Stromal cell of bone marrow (primary cell): ENCODE measurements at regions not wholly inside any gene's neighbourhood (a gene's known extent, or its start where the extent isn't known, plus 50 kb on each side); places are given as distances from the start of the nearest gene placed in this dataset.
A peak's percentile ranks its signal among the peaks of the same experiment; 100 is the strongest.

Experiments used
- DNase-seq: peaks from one replicate; pipeline ENCODE4 v3.0.0-alpha.2; 2012; ENCODE audit warnings: low read depth

DNA sequence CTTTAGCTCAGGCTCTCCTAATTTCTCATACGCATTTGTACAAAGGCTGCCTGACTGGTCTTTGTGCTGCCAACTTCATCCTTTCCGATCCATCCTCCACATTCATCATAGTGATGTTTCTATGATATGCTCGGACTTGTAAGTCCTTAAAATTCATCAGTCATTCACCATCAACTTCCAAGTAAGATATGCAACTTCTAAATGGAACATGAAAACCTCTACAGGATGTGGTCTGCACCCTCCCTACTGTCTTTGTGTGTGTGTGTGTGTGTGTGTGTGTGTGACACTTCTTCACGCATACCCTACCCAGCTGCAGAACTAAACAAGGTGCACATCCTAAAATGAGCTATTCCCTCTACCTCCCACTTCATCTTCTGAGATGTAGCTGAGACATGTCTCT is 397.9 kb upstream of the NR5A2 start:
- no peak for DNase-seq

DNA sequence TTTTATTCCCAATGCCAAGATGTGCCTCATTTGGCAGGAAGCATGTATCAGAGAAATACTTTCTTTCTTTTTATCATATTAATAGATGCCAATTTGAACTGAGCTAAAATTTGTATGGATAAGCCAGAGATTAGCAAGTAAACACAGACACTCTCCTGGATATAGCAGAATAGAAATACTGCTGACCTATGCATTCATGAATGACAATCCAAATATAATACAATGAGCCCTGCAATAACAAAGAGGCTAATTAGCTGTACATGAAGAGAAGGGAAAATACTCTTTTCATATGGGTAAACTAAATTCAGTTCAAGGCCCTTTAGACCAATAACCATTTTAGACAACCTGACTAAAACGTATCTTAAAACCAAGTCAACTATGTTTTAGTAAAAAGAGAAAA is 388.1 kb upstream of the NR5A2 start:
- no peak for DNase-seq

DNA sequence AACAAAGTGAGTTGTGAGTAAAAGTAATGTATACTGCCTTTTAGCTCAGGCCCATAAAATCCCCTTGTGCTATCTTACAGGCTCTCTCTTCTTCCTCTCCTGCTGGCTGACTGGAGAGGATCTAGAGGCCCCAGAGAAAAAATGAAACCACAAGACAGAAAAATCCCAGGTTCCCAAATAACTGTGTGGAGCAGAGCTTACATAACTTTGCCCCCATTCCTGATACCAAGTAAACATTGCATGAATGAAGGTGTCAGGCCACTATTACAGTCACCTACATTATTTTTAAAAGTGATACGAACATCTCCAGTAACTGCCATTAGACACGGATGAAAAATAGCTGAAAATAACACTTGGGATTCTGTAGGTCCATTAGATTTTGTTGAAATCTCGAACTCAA is 386.0 kb upstream of the NR5A2 start:
- DNase-seq = no peak

DNA sequence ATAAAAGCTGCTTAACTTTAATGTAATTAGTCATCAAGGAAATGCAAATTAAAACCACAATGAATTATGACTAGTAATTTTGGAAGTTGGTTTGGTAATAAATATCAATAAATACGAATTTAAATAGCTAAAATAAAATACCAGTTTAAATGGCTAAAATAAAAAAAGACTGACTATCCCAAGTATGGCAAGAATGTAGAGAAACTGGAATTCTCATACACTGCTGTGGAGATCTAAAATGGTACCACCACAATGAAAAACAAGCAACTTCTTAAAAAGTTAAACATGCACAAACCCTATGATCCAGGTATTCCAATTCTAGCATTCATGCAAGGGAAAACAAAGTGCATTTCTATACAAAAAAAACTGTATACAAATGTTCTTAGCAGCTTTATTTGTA is 382.6 kb upstream of the NR5A2 start:
- no peak for DNase-seq

DNA sequence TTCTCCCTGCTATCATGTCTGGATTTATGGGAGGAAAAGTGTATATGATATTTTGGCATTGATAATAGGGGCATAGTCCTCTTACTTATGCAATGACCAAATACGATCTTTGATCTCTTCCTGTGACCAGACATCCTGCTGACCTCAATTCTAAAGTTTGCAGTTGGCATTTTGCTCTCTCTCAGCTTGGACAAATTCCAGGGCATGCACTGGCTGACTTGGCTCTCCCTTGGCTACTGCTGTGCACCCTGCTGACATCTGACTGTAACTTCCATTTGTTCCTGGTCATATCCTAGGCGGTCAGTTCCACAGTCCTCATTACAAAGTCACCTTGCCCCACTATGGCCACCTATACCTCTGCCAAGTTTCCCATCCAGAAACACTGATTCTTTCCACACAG is 380.7 kb upstream of the NR5A2 start:
- no peak for DNase-seq

DNA sequence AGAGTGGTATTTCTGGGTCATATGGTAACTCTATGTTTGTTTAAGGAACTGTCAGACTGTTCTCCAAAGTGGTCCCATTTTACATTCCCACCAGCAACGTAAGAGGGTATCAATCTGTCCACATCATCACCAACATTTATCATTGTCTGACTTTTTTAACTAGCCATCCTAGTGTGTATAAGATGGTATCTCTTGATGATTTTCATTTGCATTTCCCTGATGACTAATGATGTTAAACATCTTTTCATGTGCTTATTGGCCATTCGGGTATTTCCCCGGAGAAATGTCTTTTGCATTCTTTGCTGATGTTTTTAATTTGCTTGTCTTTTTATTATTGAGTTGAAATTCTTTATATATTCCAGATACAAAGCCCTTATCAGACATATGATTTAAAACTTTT is 370.1 kb upstream of the NR5A2 start:
- no peak for DNase-seq

DNA sequence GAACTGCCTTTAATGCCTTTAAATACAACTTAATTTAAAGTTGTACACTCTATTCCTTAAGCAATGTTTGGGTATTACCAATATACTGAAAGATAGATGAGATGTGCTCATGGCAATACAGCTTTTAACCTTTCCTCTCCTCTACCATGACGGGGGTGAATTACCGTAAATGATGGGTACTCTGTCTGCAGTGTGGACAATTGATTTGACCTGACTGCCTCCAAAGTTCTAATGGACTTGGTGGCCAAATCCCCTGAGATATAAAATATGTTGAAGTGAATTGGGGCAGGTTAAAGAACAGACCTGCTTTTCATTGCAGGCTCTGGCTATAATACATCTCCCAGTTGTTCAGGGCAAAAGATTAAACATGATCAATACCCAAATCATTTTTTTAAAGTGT is 367.4 kb upstream of the NR5A2 start:
- DNase-seq = no peak

DNA sequence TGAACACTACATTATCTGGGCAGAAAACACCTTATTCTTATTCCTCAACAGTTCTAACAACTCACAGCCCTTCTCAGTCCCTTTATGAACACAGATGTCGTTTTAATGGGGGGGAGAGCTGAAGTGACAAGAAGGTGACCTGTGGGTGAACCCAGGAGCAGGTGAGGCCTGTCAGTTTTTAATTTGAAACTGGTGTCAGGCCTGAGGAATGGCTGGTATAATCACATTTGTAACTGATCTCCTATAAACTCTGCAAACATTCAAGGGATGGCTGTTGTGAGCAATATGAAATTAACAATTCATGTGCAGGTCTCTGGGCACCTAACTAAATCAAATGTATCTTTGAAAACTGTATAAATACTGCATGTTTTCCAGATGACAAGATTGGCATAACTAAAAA is 362.1 kb upstream of the NR5A2 start:
- DNase-seq = no peak

DNA sequence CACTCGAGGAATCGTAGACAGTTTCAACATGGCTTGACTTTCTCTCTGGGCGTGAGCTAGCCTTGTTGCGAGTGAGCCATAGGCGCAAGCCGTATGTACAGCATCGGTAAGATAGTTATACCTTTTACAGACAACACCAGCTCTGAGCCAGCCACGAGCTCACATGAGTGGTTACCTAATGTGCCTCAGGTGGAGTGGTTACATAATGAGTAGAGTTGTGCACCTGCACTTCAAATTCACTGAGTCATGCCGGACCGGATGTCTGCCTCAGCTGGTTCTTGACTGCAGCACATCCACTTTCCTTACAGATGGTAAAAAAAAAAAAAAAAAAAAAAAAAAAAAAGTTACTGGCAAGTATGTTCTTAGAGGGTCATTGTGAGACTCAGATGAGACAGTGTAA is 360.4 kb upstream of the NR5A2 start:
- no peak for DNase-seq

DNA sequence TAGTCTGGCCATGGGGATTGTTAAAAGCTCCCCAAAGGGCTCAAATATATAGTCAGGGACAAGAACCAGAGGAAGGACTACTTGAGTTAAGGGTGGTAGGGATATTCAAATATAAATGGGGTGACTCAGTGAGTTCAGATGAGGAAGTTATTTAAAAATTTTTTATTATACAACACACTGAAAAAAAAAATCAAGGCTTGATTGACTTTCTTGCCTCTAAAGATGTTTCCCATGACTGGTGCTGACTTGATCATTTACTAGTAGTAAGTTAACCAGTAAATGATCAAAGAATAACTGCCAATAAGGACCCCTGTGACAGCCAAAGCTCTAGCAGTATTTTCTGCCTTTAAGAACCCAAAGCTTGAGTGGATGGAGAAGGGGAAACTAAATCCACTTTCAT is 357.6 kb upstream of the NR5A2 start:
- no peak for DNase-seq

DNA sequence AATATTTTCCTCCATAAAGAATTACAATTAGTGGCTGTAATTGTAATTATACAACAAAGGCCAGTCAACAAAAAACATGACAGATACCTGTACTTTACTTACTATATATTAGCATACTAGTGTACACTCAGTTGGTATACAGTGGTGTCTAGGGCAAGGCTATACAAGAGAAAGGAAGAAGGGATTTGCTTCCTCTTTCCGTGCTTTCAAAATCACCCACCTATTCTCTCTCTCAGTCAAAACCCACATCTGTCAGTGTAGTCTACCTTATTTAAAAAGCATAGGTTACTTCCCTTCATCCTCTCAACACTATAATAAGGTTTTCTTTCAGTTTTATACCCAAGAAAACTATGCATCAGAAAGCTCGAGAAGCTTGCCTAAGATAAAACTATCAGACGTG is 355.8 kb upstream of the NR5A2 start:
- DNase-seq = no peak

DNA sequence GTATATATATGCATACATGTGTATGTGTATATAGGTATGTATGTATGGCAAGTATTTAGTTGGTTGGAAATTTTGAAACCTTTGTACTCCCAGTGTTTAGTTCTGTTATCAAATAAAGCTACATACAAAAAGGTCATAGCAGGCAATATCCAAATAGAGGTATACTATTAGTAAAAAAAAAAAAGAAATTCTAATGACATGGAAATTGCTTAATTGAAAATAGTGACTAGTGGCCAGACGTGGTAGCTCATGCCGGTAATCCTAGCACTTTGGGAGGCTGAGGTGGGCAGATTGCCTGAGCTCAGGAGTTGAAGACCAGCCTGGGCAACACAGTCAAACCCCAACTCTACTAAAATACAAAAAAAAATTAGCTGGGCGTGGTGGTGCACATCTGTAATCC is 351.6 kb upstream of the NR5A2 start:
- no peak for DNase-seq

DNA sequence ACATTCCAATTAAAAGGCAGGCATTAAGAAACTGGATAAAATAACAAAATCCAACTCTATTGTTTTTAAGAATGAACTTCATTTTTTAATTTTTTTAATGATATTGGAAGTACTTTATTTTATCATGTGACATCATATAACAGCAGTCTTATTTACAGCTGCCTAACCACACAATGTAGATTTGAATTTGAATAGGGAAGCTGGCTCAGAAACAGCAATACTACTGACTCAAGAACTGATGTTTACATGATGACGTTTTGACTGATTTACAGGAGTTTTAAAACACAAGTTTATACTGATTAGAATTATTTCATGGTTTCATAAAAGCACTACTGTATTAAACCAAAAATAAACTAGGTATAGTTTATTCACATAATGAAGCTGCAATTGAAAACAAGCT is 348.7 kb upstream of the NR5A2 start:
- DNase-seq = no peak

DNA sequence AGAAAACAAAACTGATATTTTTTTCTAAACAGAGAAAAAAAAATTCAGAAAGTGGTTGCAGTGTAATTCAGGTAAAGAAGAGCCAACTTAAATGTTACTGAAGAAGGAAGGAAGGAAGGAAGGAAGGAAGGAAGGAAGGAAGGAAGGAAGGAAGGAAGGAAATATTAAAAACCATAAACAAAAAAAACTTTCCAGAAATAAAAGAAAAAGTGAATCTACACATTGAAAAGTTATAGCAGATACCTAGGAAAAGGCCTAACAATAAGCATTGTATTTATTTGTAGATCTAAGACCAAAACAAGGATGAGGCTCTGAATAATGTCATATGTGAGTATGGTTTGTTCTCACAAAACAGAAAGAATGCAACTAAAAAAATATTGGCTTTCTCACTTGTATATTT is 345.4 kb upstream of the NR5A2 start:
- no peak for DNase-seq

DNA sequence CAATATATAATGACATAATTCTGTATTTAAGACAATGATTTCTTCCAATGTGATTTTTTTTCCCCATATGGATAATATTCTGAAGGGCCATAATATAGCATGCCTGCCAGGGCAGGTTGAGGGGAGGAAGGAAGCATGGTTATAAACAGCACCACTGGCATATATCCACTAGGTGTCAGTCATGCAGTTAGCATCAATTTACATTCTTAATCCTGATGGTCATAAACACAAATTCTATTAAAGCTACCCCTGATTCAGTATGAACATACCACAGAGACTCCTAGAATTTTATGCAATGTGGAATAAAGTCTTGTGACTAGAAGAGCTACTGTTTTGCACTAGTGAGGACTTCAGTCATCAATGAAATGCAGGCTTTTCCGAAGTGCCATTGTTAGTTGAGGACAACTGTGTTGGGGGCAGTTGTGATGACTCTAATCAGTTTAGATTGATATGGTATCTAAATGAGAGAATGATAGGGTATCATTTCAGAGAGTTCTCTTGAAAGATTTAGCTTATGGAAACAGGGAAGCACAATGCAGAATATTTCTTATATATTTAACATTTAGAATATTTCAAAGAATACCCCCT is 342.7 kb upstream of the NR5A2 start:
- peak; percentile 41 for DNase-seq

DNA sequence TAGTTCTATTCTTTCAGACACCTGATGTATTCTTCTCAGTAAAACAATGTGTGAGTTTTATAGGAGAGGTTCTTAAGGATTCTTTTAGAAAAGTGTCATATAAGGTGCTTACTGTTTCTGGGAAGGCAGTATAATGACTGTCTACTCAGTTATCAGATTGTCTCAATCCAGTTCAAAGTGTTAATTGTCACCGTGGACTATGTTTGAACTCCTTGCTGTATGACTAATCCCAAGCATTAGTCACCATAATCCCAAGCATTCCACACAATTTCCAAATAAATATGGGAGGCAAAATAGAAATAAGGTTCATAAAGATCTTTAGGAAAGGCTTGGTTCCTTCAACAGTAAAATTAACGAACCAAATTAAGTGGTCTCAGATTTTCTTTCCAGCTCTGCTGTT is 342.1 kb upstream of the NR5A2 start:
- peak; percentile 44 for DNase-seq

DNA sequence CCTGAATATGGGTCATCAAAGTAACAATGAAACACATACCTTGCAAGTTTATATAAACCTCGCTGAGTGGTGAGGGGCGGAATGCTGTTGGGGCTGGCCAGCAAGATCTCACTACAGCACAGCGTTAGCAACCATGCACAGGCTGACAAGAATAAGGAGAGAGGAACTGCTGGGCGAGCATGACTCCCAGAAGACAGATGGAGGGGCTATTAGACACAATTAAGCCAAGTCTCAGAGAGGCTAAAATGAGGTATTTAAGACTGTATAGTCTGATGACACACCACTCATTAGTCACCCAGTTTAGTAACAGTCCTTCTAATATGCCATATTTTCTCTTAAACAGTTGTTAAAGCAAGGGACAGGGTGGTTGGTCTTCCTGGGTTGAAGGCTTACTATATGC is 340.2 kb upstream of the NR5A2 start:
- no peak for DNase-seq

DNA sequence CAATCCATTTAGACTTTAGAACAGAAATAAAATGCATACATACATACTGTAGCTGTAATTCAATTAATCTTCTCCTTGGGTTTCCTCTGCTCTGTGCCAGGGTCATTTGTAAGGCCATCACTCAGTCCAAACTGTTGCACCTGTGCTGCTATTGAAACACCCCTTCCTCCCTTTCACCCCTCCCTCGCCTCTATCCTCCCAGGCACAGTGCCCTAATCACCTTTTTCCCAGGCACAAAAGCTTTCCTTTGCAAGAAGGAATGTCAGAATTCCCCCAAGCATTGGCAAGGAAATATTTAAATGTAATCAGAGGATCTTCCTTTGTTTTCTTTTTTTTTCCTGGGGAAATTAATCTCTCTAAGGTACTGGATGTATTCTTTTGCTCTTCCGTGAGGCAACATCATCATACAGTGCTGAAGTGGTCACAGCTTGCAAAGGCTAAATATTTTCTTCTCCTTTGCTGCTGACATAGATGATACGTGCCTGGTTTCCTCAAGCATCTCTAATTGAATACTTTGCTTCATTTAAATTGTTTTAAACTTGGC is 339.3 kb upstream of the NR5A2 start:
- DNase-seq = no peak

DNA sequence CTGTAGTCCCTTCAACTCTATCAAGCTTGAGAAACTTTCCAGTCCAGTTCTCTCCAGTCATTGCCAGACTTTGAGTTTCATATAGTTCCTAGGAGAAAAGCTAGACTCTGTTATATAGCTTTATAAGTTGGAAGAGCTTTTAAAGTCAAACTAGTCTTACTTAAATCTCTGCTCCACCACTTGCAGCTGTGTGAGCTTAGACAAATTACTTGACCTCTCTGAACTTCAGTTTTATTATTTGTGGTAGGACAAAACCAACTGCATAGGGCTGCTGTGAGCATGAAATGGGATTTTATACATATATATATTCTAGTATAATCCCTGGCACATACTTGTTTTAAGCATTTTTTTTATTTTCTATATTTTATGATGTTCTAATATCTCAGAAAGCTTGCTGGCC is 338.7 kb upstream of the NR5A2 start:
- DNase-seq = no peak

DNA sequence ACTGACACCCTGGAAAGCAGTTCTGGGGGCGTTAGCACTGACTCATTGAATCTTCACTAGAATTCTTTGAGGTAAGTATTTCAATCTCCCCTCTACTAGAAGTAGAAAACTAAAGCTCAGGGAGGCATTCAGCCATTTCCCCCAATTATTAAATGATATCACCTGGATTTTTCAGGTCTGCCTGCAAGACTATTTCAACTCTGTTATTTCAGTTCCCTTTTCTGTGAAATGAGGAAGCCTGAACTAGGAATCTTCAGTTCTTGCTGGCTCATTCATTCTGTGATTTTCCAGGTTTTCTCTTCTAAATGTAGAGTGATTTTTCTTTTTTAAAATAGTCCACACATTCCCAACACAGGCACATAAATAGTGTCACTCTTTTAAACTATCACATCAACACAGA is 337.0 kb upstream of the NR5A2 start:
- no peak for DNase-seq

DNA sequence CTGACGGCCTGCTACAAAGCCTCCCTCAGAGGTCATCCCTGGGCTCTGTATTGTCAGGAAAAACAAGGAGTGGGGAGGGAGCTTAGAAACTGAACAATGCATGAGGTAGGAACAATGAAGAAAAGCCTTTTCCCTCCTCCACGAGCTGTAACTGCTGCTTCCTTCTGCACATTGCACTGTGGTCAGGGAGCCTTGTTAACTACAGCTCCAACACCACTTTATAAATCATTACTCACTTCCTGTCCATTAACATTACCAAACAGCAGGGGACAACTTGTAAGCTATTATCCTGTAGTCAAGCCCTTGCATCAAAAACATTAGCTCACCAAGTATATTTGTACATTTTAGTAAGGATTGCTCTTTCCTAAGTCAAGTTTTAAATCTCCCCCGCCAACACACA is 336.0 kb upstream of the NR5A2 start:
- peak; percentile 31 for DNase-seq

DNA sequence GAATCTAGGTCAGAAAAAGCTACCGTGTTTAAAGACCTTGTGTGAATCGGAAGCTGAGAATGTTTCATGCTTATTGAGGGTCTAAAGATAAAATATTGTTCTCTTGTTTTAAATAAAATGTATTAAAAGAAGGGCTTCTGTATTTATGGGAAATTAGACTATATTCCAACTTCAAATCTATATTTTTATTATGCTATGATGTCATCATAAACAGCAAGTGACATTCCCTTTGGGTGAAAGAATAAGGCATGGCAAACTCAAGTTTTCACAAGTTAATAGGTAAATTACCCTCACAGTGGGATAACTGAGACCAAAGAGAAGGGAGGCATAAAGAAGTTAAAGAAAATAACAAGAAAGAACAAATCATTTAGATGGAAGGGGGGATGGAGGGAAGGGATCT is 333.8 kb upstream of the NR5A2 start:
- DNase-seq = no peak

DNA sequence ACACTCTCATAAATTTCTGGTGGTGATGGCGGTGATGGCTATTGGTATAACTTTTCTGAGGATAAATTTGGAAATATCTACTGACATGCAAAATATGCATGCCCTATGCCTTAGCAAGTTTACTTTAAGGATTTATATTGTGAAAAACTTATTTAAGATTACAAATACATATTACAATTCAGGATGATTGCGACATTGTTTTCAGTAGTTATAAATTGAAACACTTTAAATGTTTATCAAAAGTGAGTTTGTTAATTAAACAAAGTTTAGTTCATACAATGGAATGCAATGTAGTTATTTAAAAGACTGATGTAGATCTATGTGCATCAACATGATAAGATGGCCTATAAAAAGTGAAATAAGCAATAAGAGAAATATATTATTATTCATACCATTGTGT is 331.3 kb upstream of the NR5A2 start:
- DNase-seq = no peak

DNA sequence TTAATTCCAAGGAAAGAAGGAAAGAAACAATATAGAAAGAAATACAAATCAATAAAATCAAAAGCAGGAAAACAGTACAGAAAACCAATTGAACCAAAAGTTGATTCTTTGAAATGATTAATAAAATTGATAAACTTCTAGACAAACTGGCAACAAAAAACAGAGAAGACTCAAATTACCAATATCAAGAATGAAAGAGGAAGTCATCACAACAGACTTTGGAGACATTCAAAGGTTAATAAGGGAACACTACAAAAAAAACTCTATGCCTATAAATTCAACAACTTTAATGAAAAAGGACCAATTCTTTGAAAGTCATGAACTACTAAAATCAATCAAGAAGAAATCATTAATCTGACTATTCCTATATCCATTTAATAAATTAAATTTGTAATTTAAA is 329.3 kb upstream of the NR5A2 start:
- DNase-seq = no peak

DNA sequence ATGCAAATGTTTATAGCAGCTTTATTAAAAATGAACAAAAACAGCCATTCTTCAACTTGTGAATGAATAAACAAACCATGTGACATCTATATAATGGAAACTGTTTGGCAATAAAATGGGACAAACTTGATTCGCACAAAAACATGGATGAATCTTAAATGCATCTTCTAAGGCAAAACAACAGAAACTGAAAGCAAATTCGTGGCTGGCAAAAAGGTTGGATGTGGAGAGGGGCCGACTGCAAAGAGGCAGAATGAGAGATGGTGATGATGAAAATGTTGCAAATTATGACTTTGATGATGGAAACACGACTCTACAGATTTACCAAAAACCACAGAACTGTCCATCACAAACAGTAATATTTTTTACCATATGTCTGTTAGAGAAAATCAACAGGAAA is 327.0 kb upstream of the NR5A2 start:
- DNase-seq = no peak
